Ammon's horn (tissue), 1 donor: ENCODE measurements at regions not wholly inside any gene's neighbourhood (a gene's known extent, or its start where the extent isn't known, plus 50 kb on each side); places are given as distances from the start of the nearest gene placed in this dataset.
"Not testable (repeated sequence)": the region's sequence is repeated elsewhere in the genome, so short reads cannot be mapped to it uniquely, and the experiment has no call there.

Experiments
- DNase-seq: peaks from one replicate; pipeline ENCODE4 v3.0.0-alpha.2; 2016; ENCODE audit warnings: low spot score

DNA sequence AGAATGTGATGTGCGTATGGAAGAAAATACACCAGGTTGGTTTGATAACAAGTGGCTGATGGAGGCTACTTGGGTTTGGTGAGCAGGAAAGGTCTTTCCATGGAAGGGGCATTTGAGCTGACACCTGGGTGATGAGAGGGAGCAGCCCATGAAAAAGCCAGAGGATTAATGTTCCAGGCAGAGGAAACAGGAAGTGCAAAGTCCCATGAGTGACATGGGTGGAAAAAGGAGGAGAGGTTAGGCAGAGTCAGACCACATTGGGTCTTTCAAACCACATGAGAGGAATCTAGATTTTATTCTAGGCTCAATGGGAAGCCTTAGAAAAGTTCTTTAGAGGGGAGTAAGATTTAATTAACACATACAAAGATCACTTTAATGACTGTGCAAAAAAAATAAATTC lies 195.7 kb downstream of the LRATD1 start:
- no peak for DNase-seq

DNA sequence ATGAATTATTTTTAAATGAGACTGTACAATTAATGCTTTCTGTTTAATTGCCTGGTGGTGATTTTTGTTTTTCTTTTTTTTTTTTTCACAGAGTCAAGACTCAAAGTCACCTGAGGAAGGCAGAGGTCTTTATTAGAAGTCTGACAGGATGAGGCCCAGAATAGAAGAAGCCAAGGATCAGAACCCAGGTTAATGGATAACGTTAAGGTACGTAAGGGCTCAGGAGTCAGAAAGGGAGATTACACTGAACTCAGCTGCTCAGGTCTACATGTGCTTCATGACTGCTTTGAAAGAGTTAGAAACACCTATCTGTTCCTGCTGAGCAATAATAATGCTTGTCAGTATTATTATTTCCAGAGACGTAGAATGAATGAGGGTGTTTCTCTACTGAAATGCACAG lies 196.5 kb downstream of the LRATD1 start:
- DNase-seq, result no peak

DNA sequence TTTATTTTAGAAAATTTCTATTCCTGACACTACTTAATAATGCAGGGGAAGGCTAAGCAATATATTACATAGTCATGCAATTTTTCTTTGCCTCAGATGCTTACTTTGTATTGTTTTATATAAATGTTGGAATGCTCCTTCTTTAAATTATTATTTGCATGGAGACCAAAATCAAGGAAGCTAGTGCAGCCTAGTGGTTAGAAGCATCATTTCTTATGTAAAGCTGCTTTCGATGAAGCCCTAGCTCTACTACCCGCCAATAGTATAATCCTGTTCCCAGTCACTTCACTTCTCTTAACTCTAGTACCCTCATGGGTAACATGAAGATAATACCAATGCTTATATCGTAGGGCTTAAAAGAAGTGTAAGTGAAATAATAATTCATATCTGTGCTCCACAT lies 198.9 kb downstream of the LRATD1 start:
- DNase-seq, result no peak

DNA sequence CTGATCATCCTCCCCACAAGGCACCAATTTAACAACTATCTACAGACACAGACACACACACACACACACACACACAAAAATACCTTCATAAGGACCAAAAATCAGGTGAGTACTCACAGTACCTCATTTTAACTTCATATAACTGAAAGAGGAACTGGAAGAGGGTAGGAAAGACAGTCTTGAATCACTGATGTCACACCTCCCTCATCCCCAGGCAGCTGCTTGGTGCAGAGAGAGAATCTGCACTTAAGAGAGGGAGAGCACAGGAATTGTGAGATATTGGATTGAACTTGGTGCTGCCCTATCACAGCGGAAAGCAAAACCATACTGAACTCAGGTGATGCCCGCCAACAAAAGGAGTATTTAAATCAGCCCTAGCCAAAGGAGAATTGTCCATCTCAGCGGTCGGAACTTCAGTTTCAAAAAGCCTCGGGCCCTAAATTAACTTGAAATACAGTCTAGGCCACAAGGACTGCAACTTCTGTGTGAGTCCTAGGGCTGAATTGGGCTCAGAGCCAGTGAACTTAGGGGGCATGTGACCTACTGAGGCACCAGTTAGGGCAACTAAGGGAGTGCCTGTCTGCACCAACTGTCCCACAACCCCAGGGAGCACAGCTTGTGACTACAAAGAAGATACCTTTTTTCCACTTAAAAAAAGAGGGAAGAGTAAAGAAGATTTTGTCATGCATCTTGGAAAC lies 211.1 kb downstream of the LRATD1 start:
- DNase-seq, result no peak

DNA sequence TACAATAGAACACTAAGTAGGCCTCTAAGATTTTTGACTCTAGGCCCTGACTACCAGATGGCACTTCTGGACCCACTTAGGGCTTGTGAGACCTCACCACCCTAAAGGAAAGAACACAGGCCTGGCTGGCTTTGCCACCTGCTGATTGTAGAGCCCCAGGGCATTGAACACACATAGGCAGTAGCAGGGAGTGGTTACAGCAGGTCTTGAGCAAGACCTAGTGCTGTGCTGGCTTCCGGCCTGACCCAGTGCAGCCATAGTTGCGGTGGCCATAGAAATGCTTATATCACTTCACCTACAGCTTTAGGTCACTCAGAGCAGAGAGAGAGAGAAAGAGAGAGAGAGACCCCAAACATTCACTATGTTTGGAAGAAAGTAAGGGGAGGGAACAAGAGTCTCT lies 223.2 kb downstream of the LRATD1 start:
- no peak for DNase-seq

DNA sequence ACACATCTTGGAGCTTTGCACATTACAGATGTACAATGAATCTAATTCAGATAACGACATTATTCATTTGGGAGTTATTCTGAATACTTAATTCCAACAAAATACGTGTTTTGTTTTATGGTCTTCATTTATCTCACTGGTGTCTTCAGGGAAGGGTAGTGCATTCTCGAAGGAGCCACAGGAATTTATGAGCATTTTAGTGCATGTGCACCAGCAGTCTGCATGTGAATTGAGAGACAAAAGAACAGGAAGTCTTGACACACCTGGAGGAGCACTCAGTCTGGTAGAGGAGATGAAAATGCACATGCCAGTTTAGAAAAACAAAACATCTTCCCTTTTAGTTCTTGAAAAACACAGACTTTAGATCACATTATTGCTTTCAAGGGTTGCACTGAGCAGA lies 228.7 kb downstream of the LRATD1 start:
- no peak for DNase-seq

DNA sequence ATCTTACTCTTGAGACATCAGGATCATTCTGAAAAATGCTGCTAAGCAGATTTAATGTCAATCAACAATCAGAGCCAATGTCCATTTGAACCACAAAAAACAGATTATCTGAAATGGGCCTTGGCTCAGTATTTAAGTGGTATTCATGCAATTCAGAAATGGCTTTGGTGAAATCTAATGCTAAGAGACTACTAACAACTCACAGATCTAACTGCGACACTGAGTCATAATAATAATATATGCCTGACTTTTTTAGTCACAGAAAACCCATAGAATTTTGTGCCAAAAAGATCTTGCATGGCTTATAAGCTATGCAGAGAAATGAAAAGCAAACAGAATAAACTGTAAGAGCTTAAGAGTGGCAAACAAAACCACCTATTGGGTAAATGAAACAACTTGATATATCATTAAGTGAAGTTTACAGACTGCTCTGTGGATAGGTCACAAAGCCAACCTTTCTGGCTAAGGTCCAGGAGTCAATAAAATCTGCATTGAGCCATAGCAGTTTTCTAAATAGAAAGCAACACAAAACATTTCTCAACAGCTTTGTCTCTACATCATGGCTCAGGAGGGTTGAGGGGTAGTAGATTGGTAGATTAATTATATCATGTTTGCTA lies 234.3 kb downstream of the LRATD1 start:
- DNase-seq, result no peak

DNA sequence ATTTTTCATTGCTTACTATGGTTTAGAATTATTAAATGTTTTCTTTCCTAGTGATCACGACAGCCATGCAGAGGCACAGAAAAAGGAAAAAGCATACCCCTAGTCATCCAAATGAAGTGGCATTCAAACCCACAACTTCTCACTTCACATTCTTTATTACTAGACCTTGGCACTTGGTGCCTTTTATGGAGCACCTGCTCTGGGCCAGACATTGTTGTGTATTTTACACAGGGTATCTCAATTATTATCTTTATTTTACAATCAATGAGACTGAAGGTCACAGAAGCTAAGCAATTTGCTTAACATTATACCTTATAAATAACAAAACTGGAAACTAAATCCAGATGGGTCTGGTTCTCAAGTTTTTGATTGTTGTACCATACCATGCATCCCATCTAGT lies 235.3 kb downstream of the LRATD1 start:
- DNase-seq, result no peak

DNA sequence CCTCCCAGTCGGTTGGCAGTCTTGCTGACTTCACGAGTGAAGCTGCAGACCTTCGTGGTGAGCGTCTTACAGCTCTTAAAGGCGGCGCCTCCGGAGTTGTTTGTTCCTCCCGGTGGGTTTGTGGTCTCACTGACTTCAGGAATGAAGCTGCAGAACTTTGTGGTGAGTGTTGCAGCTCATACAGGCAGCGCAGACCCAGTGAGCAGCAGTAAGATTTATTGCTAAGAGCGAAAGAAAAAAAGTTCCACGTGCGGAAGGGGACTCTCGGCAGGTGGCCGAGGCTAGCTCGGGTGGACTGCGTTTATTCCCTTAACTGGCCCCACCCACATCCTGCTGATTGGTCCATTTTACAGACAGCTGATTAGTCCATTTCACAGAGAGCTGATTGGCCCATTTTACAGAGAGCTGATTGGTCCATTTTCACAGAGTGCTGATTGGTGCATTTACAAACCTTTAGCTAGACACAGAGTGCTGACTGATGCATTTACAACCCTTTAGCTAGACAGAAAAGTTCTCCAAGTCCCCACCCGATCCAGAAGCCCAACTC lies 240.3 kb downstream of the LRATD1 start:
- DNase-seq, result no peak

DNA sequence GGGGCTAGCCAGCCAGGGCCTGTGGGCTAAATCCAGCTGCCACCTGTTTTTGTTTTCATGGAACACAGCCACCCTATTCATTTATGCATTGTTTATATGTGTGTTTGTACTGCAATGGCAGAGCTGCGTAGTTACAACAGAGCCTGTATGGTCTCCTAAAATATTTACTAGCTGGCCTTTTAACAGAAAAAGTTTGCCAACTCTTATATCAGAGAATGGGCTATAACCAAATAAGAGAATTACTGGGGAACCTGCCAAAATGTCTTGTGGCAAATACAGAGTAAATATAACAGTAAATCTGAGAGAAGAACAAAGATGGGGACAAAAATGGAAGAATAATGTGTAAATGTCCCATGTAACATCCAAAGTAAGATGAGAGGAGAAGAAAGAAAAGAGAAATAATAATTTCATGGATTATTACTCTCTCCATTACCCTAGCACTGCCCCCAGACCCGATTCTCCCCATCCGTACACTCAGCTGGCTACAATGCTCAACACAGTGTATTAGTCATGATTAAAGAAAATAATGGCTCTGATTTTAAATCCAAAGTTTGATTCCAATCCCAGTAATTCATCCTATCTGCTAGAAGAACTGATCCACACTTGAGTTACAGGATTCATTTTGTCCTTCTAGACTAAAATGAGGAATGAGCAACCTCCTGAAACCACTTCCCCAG lies 249.3 kb downstream of the LRATD1 start:
- DNase-seq, result no peak

DNA sequence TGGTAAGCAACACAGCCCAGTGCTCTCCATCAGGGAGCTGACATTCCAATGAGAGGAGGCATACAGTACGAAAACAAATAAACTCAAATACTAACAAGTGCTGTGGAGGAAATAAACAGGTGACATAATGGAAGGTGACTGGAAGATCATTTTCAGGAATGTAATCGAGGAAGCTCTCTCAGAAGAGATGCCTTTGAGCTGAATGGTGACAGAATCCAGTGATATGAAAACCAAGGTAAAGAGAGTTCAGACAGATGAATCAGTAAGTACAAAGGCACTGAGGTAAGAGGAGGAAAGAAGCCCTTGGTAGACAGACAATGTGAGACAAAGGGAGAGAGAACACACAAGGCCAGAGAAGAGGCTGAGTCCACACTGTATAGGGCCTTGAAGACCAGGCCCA lies 252.1 kb downstream of the LRATD1 start:
- no peak for DNase-seq

DNA sequence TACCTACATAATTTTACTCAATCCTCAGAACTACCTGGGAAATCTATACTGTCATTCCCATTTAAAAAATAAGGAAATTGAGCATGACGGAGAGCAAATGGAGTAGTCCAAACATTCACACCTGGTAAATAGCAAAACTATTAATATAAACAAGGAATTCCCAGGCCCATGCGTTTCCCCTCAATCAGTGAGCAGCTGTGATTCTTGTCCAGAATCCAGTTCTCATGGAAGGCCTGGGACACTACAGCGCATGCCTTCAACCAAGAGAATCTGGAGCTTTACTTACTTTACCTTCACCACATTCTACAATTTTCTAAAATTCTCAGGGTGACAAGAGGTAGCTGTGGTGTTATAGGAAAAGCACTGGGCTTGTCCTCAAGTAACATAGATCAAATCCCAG lies 259.0 kb downstream of the LRATD1 start:
- DNase-seq, result no peak

DNA sequence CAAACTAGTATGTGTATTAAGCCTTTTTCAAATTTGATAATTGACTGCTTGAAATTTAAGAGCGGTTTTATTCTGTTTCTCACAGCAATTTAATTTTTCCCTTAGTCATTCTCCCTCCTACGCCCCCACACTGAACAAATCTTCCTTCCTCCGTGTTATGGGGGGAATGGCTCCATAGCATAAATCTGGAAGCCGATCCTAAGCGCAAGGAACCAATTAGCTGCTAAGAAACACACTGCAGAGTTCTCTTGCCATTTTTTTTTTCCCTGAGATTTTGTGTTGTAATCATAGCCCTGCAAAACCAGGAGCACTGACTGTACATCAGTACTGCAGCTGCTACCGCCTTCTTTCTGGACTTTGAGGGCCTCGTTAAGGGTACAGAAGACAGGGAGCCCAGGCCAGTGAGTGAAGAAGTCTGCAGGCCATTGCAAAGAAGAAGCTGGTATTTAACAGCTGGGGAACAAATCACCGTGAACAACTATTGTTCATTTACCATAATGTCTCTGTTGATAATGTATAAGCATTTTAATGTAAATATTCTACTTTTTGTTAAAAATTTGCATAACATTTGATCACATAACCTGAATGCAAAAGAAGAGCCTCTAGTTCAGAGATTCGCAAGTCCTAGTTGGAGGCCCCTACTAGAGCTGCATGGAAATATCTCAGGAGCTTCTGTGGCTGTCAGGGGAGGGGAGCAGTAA lies 264.0 kb downstream of the LRATD1 start:
- DNase-seq, result no peak

DNA sequence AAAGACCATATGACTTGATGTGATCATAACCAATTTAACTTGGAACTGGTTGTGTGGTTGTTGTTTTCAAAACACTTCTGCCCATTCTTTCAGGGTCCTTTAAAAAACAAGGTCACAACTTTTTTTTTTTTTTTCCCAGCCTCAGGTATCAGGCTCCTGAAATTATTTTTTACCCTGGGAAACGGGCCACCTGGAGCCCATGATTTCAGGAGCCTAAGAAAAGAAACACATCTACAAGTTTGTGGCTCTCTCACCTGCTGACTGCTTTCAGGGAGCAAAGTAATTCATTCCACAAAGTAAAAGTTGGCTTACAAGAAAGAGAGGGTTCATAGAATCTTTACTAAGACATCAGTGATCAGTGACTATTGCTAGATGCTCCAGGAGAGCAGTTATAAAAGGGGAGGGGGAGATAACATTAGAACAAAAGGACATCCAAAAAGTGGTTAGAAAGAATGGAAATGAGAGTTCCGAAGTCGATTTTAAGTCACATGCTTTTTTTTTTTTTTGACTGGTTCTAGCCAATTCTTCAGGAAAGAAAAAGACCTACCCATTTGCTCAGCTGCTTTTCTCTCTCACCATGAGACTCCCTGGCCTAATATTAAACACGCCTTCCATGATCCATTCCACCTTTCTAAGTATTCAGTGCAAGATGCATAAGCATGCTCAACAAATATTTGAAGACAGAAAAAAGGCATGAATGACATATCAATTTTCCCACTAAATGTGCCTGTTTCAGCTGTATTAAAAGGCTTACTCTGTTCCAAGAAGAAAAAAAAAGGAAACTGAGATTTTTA lies 267.3 kb downstream of the LRATD1 start:
- DNase-seq, result no peak

DNA sequence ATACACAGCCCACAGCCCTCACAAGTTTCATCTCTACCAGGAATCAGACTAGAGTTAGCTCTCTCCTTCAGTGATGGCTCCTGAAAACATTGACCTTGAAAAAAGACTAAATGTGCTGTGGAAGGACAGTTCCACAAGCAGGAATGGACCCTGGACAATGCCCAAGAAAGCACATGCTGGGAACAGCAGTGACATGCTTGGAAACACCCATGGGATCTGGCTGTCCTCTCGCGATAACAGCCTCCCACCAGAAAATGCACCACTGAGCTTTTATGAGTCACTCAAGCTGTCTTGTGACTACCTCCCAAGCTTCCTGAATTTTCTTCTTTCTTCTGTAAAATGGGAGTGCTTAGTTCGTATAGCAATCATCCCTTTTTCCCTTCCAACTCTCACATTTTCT lies 269.2 kb downstream of the LRATD1 start:
- DNase-seq, result no peak

DNA sequence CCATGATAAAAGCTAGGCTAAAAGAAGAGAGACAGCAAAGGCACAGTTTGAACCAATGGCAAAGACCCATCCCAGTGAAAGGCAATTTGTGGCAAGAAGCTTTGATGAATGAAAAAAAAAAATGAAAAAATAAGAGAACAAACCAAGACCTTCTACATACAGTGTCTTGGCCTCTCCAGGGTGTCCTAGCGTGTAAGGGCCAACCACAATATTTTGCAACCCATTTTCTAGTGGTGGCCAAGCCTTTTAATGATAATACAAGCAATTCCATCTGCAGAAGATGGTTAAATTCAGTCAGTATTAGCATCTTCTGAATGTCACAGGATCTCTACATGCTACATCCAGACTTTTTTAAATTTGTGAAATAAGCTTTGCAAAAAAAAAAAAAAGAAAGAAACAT lies 270.4 kb downstream of the LRATD1 start:
- DNase-seq, result no peak

DNA sequence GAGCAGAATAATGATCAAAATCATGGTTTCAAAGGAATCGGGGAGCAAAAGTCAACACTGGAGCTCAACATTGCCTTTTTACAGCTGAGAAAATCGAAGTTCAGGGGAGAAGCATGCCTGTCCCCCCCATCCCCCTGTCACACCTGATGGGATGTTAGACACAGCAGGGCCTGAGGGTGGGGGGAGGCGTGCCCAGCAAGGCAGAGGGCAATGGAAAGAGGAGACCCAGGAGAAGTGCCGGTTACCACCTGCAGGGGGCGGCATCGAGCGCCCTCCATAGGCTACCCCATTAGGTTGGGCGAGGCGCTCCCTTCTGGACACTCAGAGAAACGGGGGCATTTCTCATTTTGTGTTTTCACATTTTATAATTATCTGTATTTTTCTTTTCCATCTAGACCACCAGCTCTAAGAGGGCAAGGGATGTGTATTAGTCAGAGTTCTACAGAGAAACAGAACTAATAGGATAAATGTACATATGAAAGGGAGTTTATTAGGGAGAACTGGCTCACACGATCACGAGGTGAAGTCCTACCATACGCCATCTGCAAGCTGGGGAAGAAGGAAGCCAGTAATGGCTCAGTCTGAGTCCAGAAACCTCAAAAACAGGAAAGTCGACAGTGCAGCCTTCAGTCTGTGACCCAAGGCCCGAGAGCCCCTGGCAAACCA lies 271.3 kb downstream of the LRATD1 start:
- DNase-seq, result no peak

DNA sequence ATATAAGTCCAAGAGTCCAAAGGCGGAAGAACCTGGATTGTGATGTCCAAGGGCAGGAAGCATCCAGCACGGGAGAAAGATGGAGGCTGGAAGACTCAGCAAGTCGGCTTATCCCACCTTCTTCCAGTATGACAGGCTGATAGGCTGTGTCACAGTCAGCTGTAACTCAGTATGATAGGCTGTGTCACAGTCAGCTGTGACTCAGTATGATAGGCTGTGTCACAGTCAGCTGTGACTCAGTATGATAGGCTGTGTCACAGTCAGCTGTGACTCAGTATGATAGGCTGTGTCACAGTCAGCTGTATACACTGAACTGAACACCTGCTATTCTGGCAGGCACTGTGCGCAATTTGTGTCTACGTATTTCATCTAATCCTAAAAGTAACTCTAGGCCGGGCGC lies 271.9 kb downstream of the LRATD1 start:
- not testable (repeated sequence) for DNase-seq

DNA sequence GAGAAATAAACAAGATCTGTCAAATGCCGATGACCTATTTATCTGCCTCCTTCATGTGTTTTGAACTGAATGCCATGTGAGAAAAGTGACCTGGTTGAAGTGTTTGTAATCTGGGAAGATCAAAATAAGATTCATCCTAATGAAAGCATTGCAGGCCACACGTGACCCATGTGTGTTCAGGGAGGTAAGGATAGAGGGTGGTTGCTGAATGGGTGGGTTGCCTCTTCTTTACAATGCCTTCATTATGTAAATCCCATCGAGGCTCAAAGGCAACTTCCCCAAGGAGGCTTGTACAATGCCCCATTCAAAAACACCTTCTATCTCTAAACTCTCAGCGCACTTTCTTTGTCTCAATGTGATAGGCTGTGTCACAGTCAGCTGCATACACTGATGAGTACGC lies 273.1 kb downstream of the LRATD1 start:
- DNase-seq, result no peak

DNA sequence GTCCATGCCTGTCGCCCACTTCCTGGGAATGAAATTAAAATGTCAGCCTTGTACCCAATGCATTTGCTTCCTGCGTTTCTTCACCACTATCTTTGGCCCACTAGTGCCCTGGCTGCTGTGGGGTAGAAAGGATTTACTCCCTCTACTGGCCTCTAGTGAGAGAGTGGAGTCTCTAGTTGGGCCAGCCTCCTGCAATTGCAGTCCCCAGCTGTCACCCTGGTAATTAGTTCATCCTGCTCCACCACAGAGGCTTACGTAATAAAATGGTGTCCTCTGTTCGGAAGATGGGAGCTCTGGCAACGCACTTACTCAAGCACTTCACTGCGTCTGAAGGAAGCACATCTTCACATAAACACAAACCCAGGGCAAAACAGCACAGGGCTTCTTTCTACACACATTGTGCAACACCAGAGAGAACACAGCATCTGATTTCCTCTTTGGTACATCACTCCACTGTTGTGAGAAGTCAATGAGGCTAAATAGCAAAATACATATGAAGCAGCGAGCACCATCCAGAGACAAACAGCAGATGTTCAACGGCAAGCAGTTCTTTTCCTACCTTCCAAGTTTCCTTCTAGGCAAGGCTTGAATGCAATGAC lies 274.6 kb downstream of the LRATD1 start:
- no peak for DNase-seq

DNA sequence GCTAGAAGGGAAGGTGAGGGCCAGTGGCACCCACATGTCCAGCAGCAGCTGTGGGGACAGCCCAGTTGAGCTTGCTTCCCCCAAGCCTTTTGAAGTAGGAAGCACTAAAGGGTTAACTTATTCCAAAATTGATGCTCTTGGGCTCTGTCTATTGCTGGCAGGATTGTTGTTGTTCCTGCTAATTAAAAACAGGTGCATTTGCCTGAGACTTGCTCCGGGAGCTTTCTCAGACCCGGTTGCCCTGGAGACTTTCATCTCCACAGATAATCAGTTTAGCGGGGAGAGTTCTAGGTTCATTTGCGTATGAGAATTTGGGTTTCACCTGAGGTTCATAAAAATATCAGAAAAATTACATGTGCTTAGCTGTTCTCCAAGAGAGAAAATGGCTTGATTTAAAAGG lies 277.3 kb downstream of the LRATD1 start:
- no peak for DNase-seq
